GM23338 (cell line): ENCODE measurements at regions not wholly inside any gene's neighbourhood (a gene's known extent, or its start where the extent isn't known, plus 50 kb on each side); places are given as distances from the start of the nearest gene placed in this dataset.

Experiments
- ATAC-seq: fragments of 200-7000 bp; cut with Tn5 transposase; 3 replicates; pipeline ENCODE4 v1.9.1; 2020
- DNase-seq: peaks from one replicate; pipeline ENCODE4 v3.0.0-alpha.2; 2015; ENCODE audit warnings: low spot score
- H2AFZ ChIP-seq: fragments of 200-600 bp; sonication (generic); 2 replicates; pipeline ENCODE4 v1.8.0; 2016; ENCODE audit warnings: antibody characterized with exemption, mild to moderate bottlenecking, moderate library complexity
- H3F3A ChIP-seq: fragments of 200-600 bp; sonication (generic); replicated peaks from 2 replicates; pipeline ENCODE4 v1.8.0; 2017; ENCODE audit warnings: antibody characterized with exemption, mixed run types, low read depth
- H3K27ac ChIP-seq: fragments of 200-600 bp; sonication (generic); 2 replicates; pipeline ENCODE4 v1.6.1; 2016; ENCODE audit warnings: low read depth
- H3K27me3 ChIP-seq: fragments of 200-600 bp; sonication (generic); 2 replicates; pipeline ENCODE4 v1.8.0; 2016; ENCODE audit warnings: mild to moderate bottlenecking, mixed run types, moderate library complexity; ENCODE audit not compliant: insufficient read depth
- H3K36me3 ChIP-seq: fragments of 200-600 bp; sonication (generic); 2 replicates; pipeline ENCODE4 v1.8.0; 2016; ENCODE audit warnings: mild to moderate bottlenecking; ENCODE audit not compliant: insufficient read depth
- H3K4me1 ChIP-seq: fragments of 200-600 bp; sonication (generic); 2 replicates; pipeline ENCODE4 v1.8.0; 2016; ENCODE audit warnings: mild to moderate bottlenecking, moderate library complexity; ENCODE audit not compliant: insufficient read depth
- H3K4me2 ChIP-seq: fragments of 200-600 bp; sonication (generic); 2 replicates; pipeline ENCODE4 v1.7.1; 2017; ENCODE audit warnings: mixed run types
- H3K4me3 ChIP-seq: fragments of 200-600 bp; sonication (generic); 2 replicates; pipeline ENCODE4 v1.6.1; 2016; ENCODE audit warnings: mixed run types
- H3K79me2 ChIP-seq: fragments of 200-600 bp; sonication (generic); replicated peaks from 2 replicates; pipeline ENCODE4 v1.8.0; 2017; ENCODE audit warnings: mild to moderate bottlenecking; ENCODE audit not compliant: insufficient read depth
- H3K9me2 ChIP-seq: fragments of 200-600 bp; sonication (generic); 2 replicates; pipeline ENCODE4 v1.8.0; 2017; ENCODE audit not compliant: insufficient read depth
- H4K20me1 ChIP-seq: fragments of 200-600 bp; sonication (generic); replicated peaks from 2 replicates; pipeline ENCODE4 v1.8.0; 2017; ENCODE audit warnings: mild to moderate bottlenecking; ENCODE audit not compliant: insufficient read depth
- H3K27ac Mint-ChIP-seq: 2 replicates; pipeline ENCODE4 v1.8.0; 2020; ENCODE audit warnings: inconsistent platforms, mild to moderate bottlenecking, moderate library complexity, mixed read lengths
- H3K27me3 Mint-ChIP-seq: 3 replicates; pipeline ENCODE4 v1.8.0; 2022; ENCODE audit warnings: low read depth, mild to moderate bottlenecking, moderate library complexity, mixed read lengths, inconsistent platforms; ENCODE audit not compliant: insufficient read depth, poor library complexity
- H3K36me3 Mint-ChIP-seq: 3 replicates; pipeline ENCODE4 v1.8.0; 2021; ENCODE audit warnings: low read depth, mild to moderate bottlenecking, inconsistent platforms, moderate library complexity, mixed read lengths
- H3K4me1 Mint-ChIP-seq: 3 replicates; pipeline ENCODE4 v1.8.0; 2020; ENCODE audit warnings: mild to moderate bottlenecking, inconsistent platforms, mixed read lengths
- H3K4me3 Mint-ChIP-seq: 3 replicates; pipeline ENCODE4 v1.8.0; 2021; ENCODE audit warnings: moderate library complexity, mild to moderate bottlenecking, inconsistent platforms, mixed read lengths
- H3K9me3 Mint-ChIP-seq: 3 replicates; pipeline ENCODE4 v1.8.0; 2020; ENCODE audit warnings: moderate library complexity, mild to moderate bottlenecking, inconsistent platforms, mixed read lengths
- CTCF ChIP-seq, 2 experiments: fragments of 200-600 bp in 1 of 2; sonication (generic) in 1 of 2; conservative IDR thresholded peaks; 2 replicates each; pipeline versions ENCODE4 v1.5.1 to v1.6.1; 2016 to 2017; ENCODE audit warnings: antibody characterized with exemption in 2 of 2, low read depth in 2 of 2, mild to moderate bottlenecking in 2 of 2, moderate library complexity in 1 of 2
- ETS1 ChIP-seq: IDR thresholded peaks from 2 replicates; pipeline ENCODE4 v1.6.1; 2016; ENCODE audit warnings: antibody characterized with exemption
- EZH2 ChIP-seq: fragments of 200-600 bp; sonication (generic); IDR thresholded peaks from one replicate; pipeline ENCODE4 v1.8.0; 2017; ENCODE audit warnings: antibody characterized with exemption, mild to moderate bottlenecking, low read depth; ENCODE audit not compliant: unreplicated experiment
- EZH2phosphoT487 ChIP-seq: fragments of 200-600 bp; sonication (generic); IDR thresholded peaks from one replicate; pipeline ENCODE4 v1.8.1; 2018; ENCODE audit warnings: antibody characterized with exemption; ENCODE audit not compliant: unreplicated experiment
- NANOG ChIP-seq: IDR thresholded peaks from 2 replicates; pipeline ENCODE4 v1.6.1; 2016; ENCODE audit warnings: antibody characterized with exemption, borderline replicate concordance
- POLR2AphosphoS5 ChIP-seq: IDR thresholded peaks from 2 replicates; pipeline ENCODE4 v1.6.1; 2016; ENCODE audit warnings: antibody characterized with exemption, low read depth
- REST ChIP-seq: IDR thresholded peaks from one replicate; pipeline ENCODE4 v1.6.1; 2018; ENCODE audit warnings: antibody characterized with exemption; ENCODE audit not compliant: unreplicated experiment
- STAT1 ChIP-seq: IDR thresholded peaks from one replicate; pipeline ENCODE4 v1.6.1; 2016; ENCODE audit warnings: antibody characterized with exemption; ENCODE audit not compliant: unreplicated experiment
- ZNF114 ChIP-seq: fragments of 250-450 bp; sonication (Bioruptor Pico); IDR thresholded peaks from 2 replicates; pipeline ENCODE4 v1.5.0; 2020; ENCODE audit warnings: mild to moderate bottlenecking, moderate library complexity
- ZNF331 ChIP-seq: fragments of 250-450 bp; sonication (Bioruptor Pico); IDR thresholded peaks from 2 replicates; pipeline ENCODE4 v1.5.0; 2020; ENCODE audit warnings: low read depth, mild to moderate bottlenecking, moderate library complexity
- ZNF462 ChIP-seq: fragments of 250-450 bp; sonication (Bioruptor Pico); IDR thresholded peaks from 2 replicates; pipeline ENCODE4 v1.5.0; 2020; ENCODE audit warnings: mild to moderate bottlenecking, moderate library complexity

- H4K20me1 ChIP-seq = no peaks in the 10 kb centered on the region
- DNase-seq (peak; percentile 29), ATAC-seq (peak; percentile 22)
- H3K36me3 ChIP-seq = no peaks in the 10 kb centered on the region
- H3K27me3 Mint-ChIP-seq = peaks cover 6% of the 10 kb centered on the region
- H3K9me3 Mint-ChIP-seq = no peaks in the 10 kb centered on the region
- peak overlapping the region; percentile 36 for H3K27ac Mint-ChIP-seq
- peaks cover 49% of the 10 kb centered on the region for H3K4me1 ChIP-seq
- no peaks in the 10 kb centered on the region; the same call in 1 of the 2 replicates for H3K9me2 ChIP-seq
- H3K4me3 ChIP-seq = no peak overlapping the region
- peak overlapping the region; percentile 59 for H3K4me2 ChIP-seq
- TF ChIP-seq NANOG (no peak), REST (no peak), ETS1 (no peak), CTCF (conservative IDR thresholded peaks at IDR 0.05; ENCODE audit: low read depth in 2 of 2) (no peak), POLR2AphosphoS5 (no peak), ZNF114 (CRISPR knock-in tag) (no peak), EZH2 (no peak), ZNF331 (CRISPR knock-in tag) (no peak), ZNF462 (CRISPR knock-in tag) (no peak), EZH2phosphoT487 (no peak), STAT1 (no peak)
- H2AFZ ChIP-seq = no peak overlapping the region
- H3K36me3 Mint-ChIP-seq = no peaks in the 10 kb centered on the region; the same call in 2 of the 3 replicates
- H3K79me2 ChIP-seq = 0 out of 2 replicates have a peak, but pooled peaks cover 3% of the 10 kb centered on the region
- H3K4me1 Mint-ChIP-seq = peaks cover 57% of the 10 kb centered on the region
- no peak overlapping the region for H3K4me3 Mint-ChIP-seq
- peak overlapping the region; percentile 14; the same call in 1 of the 2 replicates for H3K27ac ChIP-seq
- H3K27me3 ChIP-seq = no peaks in the 10 kb centered on the region
- no peaks in the 10 kb centered on the region; the same call in 1 of the 2 replicates for H3F3A ChIP-seq
Observed at GRCh38 chr6:22147921-22148776, 148.7 kb downstream of the PRL start.
